IPS DF 4.7 (cell line): ENCODE measurements at regions not wholly inside any gene's neighbourhood (a gene's known extent, or its start where the extent isn't known, plus 50 kb on each side); places are given as distances from the start of the nearest gene placed in this dataset.
"Not testable (repeated sequence)": the region's sequence is repeated elsewhere in the genome, so short reads cannot be mapped to it uniquely, and the experiment has no call there.

Experiments
- DNase-seq: peaks from one replicate; pipeline ENCODE4 v3.0.0-alpha.2; 2013; ENCODE audit warnings: low spot score; ENCODE audit errors: extremely low read depth

DNA sequence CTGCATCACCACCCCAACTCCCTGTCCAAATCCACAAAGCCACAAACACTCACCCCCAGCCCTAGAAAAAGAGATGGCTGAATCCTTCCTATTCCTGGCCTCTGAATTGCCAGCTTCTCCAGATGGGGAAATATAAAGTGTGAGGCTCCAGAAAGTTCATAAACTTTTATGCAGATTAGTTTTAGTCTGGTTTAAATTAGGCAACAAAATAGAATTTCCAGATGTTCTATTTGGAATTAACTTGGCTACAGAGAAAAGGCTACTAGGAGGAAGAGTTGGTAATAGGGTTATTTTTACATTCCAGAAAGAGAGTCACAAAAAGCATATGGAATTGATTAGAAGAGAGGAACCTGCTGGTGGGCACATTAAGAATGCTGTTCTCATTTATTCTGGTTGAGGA, 56.0 kb downstream of the EN1 start:
- no peak for DNase-seq

DNA sequence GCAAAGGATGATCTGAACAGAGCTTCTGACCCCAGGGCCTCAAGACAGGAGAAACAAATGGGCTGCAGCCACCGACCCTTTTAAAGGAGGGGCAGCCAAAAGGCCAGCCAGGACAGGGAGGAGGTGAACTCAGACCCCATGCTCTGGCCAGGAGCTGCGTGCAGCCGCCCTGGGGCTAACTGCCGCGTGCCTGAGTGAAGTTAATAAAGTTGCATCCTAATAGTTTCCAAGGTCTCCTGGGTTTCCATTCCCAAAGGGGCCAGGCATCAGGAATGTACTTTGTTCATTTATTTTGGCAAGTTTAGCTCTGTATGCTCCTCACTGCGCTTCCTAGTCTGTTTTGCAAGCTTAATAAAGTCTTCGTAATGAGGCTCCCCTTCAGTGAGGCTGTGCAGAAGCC, 60.7 kb downstream of the EN1 start:
- DNase-seq, result no peak

DNA sequence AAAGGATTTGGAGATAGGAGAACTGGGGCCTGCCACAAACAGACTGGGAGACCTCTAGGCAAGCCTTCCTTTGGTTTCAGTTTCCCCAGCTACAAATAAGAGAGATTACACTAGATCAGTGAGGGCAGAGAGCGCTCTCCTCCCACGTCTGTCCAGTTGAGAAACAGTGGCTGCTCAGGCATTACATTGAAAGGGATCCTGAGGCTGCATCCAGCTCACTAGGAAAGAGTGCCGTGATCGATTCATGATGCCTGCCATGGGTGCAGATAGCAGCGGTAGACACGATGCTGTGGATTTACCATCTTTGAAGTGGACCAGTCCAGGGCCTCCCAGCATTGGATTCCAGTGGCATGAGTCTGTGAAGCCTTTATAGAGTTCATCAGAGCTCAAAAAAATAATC, 62.6 kb downstream of the EN1 start:
- DNase-seq, result no peak

DNA sequence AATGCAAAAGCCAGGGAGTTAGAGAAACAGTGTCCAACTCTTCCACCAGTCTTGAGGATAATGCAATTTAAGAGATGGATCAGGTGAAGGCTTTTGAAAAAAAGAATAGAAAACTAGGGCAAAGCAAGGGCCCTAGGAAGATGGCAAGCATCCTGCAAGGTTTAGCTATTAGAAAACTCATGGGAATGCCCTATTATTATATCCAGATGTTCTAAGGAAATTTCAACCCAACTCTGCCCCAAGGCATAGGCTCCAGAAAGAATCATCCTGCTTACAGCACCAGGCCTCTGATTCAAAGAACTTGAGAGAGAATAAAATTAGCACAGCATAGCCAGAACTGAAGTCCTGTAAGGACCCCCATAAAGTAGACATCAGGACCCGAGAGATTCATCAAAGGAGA, 68.1 kb downstream of the EN1 start:
- no peak for DNase-seq

DNA sequence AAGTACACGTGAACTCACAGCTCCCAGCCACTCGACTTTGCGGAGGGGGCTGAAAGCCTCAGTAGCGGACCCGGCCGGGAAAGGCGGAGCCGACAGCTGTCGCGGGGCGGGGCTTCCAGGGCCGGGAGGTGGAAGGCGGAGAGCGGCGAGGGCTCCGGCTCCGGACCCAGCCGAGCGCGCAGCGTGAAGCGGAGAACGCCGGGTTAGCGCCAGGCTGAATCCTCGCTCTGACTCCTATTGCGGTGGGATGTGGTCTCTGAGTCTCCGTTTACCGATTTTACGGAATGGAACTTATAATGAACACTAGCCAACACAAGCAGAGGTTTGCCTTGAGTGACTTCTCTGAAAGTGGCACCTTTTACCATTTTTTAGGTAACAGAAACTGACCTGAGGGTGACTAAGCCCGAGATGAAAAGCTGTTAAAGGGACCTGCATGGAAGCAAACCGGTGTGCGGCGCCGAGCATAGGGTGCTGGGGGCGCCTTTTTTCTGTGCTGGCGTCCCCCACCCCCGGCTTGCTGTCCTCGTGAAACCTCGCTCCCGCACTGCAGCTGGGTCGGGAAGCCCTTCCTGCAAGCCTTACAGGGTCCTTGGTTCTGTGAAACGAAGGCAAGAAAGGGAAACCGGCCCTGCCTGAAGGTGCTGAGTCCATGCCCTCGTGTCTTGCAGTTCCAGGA, 72.9 kb downstream of the EN1 start:
- DNase-seq, result peak; percentile 28

DNA sequence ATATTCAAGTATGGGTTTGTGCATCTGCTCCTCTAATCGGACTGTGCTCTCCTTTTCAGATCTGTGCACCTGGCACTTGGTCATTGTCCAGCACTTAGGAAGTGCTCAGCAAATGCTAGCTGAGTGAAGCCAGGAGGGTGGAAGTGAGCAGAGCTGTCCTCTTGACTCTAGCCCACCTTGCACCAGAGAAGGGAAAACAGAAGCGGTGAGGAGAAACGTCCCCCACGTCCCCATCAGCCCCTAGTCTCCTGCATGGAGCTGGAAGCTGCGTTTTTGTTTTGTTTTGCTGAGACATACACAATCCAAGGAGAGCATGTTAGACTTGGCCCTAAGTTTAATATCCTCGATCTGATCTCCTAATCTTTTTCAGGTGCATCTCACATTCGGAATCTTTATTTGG, 73.6 kb downstream of the EN1 start:
- no peak for DNase-seq

DNA sequence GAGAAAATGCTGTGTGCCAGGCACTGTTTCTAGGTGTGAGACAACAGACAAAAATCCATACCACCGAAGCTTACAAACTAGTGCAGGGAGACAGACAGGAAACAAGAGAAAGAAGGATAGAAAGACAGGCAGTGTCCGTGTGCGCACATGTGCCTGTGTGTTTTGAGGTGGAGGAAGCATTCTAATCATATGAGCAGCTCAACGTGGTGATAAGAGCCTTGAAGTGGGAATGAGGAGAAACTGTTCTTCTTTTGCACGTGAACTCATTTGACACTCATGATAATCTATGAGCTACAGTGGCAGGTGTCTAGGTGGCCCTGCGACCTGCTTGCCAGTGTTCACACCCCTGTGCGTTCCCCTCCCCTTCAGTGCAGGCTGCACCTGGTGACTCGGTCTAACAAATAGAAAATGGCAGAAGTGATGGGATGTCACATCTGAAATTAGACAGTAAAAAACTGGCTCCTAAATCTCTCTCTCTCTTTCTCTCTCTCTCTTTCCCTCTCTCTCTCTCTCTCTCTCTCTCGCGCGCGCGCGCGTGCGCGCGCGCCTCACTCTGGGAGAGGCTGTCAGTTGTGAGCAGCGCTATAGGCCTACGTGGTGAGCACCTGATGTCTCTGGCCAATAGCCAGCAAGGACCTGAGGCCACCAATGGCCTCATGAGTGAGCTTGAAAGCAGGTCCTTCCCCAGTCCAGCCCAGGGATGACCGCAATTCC, 74.8 kb downstream of the EN1 start:
- DNase-seq, result no peak

DNA sequence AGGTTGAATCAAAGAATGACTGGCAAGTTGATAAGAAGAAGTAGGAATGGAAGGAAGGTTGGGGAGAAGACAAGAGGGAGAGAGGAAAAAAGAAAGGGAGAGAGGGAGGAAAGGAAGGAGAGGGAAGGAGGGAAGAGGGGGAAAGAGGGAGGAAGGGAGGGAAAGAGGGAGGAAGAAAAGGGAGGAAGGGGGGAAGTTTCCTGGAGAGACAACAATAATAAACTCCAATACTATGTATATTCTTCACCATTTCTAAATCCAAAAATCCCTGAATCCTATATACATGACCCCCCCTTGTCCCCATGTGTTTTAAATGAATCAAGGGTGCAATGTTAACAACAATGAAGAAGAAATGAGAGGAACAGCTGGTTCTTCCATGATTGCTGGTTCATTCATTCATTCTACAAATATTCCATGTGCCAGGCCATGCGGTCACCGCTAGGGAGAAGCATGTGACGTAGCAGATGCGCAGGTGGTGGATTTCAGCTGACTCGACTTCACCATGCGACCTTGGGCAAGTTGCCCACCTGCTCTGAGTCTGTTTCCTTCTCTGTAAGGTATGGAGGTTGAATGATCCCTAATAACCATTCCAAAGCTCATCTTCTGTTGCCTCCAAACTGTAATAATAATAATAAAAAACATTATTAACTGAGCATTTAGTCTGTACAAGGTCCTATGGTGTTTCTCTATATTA, 77.6 kb downstream of the EN1 start:
- DNase-seq, result no peak

DNA sequence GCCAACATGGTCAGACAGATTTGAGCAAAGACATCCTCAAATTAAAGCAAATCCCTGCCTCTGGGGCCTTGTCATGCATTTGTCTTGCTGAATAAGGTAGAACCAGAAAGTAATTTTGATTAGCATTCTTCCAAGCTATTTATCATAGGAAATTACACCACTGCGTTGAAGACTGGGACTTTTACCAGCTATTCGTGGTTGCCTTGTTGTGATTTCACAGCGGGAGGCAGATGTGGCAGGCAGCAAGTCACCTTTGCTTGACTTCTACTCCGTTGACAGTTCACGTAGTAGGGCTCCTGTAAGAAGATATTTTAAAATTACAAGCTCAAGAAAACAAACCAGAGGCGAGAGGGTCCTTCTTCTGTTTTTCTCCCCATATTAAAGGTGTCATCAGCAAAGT, 80.6 kb downstream of the EN1 start:
- DNase-seq, result no peak

DNA sequence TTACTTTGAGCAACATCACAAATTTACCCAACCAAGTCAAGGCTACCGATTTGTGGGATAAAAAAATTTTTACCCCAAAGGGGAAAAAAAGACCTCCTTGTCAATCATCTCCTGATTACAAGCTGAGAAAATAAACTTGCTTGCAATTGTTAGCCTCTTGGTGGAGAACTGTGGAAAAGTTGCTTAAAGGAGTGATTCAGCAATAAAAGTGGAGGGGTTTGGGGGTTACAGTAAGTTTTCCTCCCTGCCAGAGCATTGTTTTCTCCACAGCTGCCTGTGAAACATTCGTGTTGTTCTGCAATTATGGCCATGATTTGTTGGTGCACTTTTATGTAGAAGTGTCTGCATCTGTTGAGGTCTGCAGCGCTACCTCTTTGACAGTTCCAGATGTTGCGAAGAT, 82.6 kb downstream of the EN1 start:
- no peak for DNase-seq

DNA sequence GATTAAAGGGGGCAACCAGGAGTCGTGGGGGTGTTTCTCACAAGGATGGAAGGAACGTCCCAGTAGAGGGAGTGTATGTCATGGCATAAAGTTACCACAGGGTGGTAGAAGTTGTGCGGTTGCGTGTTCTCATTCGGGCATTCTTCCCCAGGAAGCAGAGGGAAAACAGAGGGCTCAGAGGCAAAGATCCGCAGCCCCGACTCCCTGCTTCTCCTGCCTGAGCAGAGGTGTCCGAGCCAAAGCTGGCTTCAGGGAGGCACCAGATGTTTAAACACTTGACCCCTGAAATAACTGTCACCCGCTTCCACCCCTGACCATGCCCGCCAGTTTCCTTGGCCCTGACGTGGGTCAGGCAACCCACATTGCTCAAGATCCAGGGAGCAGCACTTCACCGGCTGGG, 83.7 kb downstream of the EN1 start:
- peak; percentile 33 for DNase-seq

DNA sequence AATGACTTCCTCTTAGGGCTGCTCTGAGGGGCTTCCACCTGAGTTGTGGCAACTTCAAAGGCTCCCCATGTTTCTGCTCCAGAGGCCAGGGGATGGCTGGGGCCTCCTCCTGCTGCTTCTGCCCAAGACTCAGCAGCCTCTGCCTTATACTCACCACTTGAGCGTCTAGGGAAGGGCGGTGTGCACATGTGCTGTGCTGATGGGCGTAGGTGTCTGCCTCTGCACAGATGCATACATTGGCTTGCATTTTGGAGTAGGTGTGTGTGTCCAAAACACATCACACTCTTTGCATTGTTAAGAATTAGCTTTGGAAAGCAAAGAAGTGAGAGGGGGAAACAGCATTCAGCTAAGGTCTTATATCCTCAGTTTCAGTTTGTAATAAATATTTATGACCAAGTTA, 85.2 kb downstream of the EN1 start:
- DNase-seq, result no peak

DNA sequence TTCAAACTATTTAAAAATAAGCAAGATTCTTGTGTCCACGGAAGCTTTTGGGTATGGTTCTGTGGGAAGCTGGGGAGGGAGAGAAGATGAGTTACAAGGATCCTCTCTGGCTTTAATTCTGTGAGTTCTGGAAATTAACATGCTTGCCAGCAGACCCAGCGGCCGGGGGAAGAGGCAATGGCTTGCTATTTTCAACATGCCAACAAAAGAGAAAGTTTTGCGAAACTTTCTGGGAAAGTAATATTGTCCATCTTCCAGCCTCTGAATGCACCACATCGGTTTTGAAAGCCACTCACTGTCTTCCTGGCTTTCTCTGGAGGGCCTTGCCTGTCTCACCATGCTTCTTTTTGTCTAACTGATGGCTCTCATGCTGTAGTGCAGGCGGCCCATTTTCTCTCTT, 85.7 kb downstream of the EN1 start:
- DNase-seq, result no peak

DNA sequence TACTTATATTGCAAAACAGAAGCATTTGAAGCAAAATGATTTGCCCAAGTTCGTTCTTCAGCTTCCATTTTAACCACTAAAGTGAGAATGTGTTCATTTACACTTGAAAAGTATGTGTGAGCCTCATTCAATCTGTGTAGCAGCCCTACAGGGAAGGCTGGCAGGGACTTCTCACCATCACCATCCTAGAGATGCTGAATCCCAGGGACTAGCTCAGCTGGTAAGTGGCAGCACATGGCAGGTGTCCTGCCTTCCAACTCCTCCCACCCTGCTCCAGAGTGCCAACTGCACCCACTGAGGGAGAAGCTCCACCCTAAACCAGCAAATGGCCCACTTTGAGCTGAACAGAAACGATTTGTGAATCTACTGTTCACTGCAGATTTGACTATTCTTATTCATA, 91.5 kb downstream of the EN1 start:
- DNase-seq, result no peak

DNA sequence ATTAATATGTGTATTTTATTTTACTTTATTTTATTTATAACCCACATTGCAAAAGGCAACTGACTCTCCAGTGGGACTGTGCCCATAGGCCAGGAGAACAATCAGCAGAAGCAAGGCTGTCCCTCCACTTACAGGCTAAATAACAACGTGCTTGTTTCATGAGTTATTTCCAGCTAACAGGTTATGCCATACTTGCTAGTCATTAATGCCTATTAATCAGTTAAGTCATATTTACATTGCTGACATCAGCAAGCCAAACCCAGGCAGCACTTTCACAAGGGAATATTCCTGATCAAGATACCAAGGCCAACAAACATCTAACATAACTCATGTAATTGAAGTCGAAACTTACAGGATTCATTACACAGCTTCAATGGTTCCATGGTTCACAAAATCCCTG, 92.1 kb downstream of the EN1 start:
- DNase-seq, result no peak

DNA sequence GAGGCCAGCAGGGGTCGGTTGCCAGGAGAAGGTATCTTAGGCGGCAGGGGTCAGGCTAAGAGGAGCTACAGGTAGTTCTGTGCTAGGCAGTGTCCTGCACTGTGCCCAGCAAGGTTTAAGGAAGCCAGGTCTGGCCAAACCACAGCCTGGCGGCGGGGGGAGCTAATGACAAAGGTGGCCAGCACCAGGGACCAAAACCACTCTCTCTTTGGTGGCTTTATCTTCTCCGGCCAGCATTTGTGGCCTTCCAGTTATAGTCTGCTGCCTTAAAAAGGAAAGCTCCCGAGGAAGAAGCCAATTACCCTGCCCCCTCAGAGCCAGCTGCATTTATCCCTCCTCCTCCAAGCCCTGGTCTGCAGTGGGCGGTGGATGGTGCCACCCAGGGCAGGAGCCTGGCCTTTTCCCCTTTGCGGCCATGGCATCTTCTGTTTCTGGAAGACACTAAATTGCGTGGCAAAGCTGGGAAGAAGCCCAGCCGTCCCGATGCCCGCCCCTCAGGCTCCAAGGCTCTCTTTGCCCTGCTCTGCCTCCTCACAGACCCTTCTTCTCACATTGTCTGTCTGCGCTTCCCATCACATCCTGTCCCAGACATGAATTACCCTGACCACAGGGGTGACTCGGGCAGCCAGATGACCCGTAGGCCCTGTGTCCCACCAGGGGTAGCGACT, 94.6 kb downstream of the EN1 start:
- no peak for DNase-seq

DNA sequence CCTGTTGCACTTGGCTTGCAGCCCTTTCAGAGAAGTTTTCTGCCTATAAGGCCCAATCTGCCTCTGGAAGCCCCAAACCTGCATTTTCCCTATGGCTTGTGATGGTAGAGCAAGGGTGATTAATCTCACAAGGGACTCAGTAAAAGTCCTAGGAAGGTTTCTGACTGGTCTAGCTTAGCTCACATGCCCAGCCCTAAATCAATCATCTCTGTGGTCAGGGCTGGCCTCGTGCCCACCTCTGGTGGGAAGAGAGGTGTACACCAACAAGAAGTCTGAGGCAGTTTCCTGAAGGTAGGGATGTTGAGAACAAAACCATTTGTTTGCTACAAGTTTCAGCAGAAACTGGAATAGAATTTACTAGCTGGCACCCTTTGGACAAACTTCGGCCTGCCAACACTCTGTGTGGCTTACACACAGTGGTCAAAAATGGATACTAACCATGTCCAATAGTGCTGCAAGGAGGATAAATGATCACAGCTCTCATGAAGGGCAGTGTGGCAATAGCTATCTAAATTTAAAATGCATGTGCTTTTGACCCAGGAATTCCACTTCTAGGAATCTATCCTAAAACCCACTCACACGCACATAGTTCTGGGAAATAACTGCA, 96.4 kb downstream of the EN1 start:
- DNase-seq, result no peak

DNA sequence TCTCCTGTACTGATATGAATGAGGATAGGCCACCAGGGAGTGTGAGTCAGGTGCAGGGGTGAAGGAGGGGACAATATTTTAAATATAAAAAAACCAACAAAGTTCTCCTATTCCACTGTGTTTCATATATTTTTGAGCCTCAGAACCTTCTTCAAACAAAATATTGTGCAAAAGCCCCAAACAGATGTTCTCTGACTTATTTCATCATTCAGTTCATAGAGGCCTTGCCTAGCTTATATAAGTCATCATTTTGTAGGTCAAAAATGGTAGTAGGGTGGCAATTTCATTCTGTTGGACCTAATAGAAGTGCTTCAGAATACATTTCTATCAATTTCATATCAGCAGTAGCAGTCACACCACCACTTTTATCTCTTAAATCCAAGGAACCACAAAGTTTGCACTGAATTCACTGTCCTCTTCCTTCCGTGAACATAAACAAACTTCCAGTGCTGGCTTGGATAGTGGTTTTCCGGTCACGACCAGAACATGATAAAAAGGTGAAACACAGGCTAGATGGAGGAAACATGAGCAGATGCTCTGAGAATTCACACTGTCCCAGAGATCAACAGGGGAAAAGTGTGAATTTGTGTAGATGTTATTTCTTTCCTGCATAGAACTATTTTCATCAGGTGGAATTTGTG, 99.1 kb downstream of the EN1 start:
- DNase-seq, result no peak

DNA sequence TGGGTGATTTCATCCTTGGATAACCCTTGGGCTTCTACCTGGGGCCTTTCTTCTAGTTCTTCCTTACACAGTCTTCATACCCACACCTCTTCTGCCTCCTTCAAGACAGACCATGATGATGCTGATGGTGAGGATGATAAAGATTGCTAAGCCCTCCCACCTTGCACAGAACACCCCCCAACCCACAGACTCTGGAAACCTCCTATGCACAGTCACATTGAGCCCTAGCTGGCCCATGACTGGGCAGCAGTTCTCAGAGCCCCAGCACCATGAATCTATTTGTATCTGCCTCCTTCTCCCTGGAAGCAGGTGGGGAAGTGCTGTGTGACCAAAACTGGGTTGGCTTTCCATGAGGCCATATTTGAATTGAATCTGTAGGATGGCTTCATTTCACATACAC, 99.8 kb downstream of the EN1 start:
- no peak for DNase-seq

DNA sequence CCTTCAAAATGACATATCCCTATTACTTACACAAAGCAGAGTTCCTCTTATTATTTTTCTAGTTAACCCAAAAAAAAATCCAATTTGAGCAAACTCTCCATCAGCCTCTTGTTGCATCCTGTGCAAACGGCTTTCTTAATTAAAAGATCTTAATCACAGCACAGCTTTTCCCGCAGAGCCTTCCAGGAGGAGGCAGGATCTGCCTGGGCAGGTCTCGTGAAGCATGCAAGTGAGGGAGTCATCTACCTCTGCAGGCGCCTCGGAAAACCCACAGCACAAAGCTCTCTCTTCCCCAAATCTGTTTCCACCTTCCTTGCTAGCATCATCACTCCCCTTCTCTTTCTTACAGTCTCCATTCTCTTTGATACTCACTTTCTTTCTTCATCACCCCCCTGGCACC, 100.4 kb downstream of the EN1 start:
- no peak for DNase-seq

DNA sequence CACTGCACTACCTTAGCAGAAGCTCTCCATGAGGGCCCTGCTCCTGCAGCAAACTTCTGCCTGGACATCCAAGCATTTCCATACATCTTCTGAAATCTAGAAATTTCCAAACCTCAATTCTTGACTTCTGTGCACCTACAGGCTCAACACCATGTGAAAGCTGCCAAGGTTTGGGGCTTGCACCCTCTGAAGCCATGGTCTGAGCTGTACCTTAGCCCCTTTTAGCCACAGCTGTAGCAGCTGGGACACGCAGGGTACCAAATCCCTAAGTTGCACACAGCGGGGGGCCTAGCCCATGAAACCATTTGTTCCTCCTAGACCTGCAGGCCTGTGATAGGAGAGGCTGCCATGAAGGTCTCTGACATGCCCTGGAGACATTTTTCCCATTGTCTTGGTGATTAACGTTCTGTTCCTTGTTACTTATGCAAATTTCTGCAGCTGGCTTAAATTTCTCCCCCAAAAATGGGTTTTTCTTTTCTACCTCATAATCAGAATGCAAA, 102.7 kb downstream of the EN1 start:
- not testable (repeated sequence) for DNase-seq
